OCI-M1 (cell line): ENCODE measurements at regions not wholly inside any gene's neighbourhood (a gene's known extent, or its start where the extent isn't known, plus 50 kb on each side); places are given as distances from the start of the nearest gene placed in this dataset.

ENCODE experiments used
- DNase-seq: peaks from one replicate; lab custom pipeline; 2025; lab: John Stamatoyannopoulos, UW

DNA sequence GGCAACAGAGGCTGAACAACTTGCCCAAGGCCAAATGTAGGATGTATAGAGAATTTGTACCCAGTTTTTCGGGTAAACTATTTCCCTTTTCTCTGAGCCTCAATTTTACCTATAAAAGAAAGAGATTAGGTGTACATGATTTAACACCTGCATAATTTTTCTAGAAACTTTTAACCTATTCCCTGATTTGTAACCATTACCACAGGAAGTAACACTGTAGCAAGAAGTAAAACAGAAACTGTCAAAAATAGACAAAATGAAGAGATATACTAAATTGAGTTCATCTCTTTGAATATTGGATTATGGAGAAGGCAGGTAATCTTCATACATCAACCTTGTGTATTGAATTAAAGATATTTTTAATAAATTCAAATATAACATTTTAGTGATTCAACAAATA is 136.2 kb downstream of the ZC3H11B start:
- DNase-seq, result no peak

- no peak for DNase-seq
Observed at GRCh38 chr1:219476116-219476515, 136.8 kb downstream of the ZC3H11B start.

DNA sequence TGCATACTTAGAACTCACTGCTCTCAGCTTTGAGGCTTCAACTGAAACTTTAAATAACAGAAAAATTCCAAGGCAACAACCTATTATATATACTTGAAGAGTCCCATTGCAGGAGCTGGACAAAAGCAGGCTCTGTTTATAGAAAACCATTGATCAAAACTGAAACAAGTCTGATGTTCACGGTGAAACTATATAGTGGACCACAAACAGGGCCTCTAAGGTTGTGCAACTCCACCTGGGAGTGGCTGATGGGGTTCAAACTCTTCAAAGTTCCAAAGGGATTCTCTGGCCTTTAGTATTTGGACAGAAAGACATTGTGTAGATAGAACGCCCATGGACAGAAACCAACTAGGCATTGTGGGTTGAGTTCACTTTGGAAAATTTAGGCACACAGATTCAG is 140.3 kb downstream of the ZC3H11B start:
- DNase-seq, result no peak

DNA sequence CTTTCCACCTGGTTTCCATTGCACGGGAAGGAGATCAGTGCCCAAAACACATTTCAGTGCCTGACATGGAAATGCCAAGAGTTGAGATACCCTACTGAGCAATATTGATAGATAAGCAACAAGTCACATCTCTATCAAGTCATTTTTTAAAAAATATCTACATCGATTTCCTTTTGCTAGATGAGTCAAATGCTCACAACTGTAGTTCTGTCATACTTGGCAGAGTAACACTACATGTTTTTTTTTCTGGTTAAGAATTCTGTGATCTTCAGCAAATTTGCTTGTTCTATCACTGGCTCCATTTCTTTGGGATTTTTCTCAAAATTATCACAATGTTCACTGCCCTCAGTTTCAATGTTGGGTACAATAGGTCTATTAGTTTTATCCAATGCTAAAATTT is 145.4 kb downstream of the ZC3H11B start:
- no peak for DNase-seq

DNA sequence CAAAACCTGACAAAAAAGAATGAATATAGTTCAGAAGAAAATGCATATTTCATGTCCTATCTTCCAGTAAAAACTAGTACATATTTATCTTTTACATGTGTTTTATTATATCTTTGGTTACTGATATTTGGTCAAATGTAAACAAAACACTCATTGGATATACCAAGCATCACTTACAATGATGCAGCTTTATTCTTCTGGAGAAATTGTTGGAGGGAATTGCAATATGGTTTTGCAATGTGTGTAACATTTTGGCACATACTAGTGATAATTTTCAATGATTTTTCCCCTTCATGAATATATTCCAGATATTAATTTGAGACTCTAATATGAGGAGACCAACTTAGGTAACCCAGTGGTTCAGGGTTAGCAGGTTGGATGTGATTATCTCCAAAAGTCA is 146.1 kb downstream of the ZC3H11B start:
- no peak for DNase-seq

- DNase-seq, result no peak
Observed at GRCh38 chr1:219465212-219466093, 147.5 kb downstream of the ZC3H11B start.

- no peak for DNase-seq
Observed at GRCh38 chr1:219463636-219464035, 149.3 kb downstream of the ZC3H11B start.

DNA sequence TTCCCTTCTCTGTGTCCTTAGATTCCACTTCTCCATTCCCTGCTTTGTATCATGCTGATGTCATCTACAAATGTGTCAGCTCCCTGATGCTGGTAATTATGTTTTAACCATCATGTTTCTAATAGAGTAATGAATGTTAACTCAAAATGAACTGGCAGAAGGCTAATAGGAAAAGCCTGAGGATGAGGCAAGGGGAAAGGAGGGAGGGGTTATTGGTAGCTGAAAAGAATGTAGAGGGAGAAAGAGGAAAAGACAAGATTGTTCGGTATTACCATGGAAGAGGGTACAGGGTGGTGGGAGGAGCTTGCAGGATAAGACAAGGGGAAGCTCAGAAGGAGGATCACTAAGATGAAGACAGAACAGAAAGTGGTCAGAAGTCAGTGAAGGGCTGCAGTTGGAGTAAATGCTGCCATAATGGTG is 150.9 kb downstream of the ZC3H11B start:
- DNase-seq, result no peak

GRCh38 chr1:219460896-219461815 is 151.7 kb downstream of the ZC3H11B start:
- peak; percentile 69 for DNase-seq

- DNase-seq, result peak; percentile 42
Observed at GRCh38 chr1:219460081-219460895, 152.6 kb downstream of the ZC3H11B start.

DNA sequence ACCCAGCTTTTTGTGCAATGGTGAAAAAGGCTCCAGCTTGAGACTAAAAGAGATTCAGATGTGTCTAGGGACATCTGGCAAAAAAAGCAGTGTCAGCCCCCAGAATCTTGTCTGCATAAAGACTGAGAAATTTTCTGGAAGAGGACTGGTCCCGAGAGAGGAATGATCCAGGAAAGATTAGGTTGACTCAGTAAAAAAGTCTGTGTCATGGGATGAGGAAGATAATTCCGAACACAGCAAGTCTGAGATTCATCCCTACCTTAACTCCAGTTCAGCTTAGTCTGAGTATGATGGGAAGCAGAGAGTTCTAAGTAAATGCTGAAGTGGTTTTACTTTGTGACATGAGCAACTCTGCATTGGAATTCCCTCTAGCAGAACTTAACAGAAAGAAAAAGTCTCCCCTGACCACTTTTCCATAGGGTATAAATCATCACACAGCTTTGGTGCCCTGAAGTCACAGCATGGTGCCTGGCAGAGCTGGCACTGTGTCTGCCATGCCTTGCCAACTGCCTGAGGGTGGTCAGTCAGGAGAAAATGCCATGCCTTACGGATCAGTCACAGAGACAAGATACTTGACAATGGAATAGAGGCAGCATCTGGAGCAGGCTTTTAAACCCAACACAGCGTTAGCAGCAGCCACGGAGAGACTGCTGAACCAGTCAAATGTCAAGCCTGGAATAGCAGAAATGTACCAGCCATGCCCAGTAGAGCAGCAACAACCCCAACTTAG is 153.4 kb downstream of the ZC3H11B start:
- no peak for DNase-seq

DNA sequence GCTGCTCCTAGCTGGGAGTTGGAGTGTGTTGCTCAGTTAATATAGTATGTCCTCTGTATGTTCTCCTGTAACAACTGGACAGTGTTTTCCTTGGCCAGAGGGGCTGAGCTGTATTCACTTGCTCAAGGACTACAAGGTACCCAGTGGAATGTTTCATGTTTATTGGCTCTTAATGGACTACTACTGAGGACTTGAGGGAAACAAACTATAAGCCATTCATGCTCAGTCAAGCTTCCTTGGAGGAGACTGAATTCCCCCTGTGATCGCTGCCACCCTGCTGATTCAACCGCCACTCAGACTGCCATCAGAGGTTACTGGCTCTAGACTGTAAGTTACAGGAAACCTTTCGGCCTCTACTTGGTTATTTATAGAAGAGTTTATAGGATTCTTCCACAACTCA is 166.6 kb downstream of the ZC3H11B start:
- no peak for DNase-seq

DNA sequence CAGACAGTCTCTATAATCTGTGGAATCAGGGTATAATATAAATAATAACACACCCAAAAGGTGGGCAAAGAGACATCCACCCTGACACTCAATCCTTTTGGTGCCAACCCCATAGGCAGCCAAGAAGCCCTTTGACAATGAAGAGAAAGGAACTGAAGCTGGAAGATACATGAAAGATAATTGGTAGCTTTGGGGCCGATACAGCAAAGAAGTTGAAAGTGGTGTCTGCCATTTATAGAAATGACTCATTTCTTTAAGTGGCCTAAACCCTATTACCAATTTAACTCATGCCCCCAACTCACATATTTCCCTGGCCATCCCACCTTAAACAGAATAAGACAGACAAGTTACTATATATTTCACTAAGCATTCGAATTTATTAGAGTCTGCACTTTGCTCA is 167.0 kb downstream of the ZC3H11B start:
- no peak for DNase-seq

- no peak for DNase-seq
Observed at GRCh38 chr1:219444474-219444873, 168.4 kb downstream of the ZC3H11B start.

DNA sequence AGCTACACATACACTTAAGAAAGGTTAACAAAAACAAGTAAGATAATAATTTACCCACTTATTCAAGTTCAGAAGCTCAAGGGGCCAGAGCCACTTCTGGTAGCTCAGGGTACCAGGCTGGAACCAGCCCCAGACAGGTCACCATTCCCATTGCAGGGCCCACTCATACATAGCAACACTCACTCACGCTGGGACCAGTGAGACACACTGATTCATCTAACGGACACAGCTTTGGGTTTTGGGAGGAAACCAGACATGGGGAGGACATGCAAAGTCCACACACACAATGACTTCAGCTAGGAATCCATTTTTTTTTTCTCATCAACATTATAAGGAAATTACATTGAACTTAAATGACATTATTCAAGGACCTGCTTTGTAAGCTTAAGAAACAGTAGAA is 169.1 kb downstream of the ZC3H11B start:
- no peak for DNase-seq

GRCh38 chr1:219442611-219443061 is 170.3 kb downstream of the ZC3H11B start:
- no peak for DNase-seq

DNA sequence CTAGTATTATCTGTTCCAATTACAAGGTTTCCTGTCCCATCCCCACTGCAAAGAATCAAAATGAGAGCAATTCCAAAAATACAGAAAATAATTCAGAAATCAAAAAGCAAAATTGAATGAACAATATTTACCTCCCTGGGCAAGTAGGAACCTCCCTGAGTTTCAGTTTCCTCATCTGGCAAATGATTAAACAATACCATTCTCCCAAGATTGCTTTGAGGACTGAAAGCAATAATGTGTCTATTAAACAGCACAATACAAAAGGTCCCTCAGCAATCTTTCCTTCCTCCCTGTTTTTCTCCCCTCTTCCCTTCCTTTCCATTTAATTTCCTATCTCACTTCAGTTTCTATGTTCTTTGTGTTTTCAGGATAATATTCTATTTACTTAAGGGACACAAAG is 171.0 kb downstream of the ZC3H11B start:
- no peak for DNase-seq

DNA sequence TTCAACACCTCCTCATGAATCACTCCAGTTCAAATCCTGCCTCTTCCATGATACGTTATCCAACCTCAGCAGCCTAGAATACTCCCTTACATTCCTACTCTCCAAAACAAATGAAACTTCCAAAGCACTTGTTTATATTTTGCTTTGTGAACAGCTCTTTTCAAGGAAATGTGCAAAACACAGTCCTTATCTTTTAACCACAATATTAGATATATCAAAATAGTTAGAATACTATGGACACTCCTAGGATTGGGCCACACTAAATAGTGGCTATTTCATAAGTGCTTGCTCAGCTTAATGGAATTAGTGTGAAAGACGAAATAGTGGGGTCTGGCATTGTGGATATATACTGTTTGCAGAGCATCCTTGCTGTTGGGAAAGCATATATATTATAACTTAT is 173.5 kb downstream of the ZC3H11B start:
- DNase-seq, result no peak

GRCh38 chr1:219438386-219438785 is 174.5 kb downstream of the ZC3H11B start:
- DNase-seq, result no peak

DNA sequence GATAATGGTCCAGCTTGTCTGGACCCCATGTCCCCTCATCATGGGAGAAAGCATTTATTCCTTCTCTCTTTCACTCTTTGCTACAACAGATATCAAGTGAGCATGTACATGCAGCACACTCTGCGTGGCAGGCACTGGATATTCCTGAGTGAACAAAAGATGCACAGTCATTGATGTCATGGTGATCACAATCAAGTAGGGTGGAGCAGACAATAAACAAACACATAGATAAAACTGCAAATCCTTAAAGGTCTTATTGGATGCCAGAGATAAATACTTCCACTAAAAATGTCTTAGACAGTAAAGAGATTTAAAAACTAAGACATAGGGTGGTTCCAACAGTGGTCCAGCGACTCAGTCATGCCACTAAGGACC is 178.0 kb downstream of the ZC3H11B start:
- no peak for DNase-seq

GRCh38 chr1:219434285-219434922 is 178.5 kb downstream of the ZC3H11B start:
- no peak for DNase-seq
